Prostate gland (tissue), 2 donors: ENCODE measurements at regions not wholly inside any gene's neighbourhood (a gene's known extent, or its start where the extent isn't known, plus 50 kb on each side); places are given as distances from the start of the nearest gene placed in this dataset.

Experiments
- DNase-seq: peaks from one replicate; pipeline ENCODE4 v3.0.0-alpha.2; 2019; ENCODE audit warnings: low spot score
- H3K27ac ChIP-seq, 2 donors: fragments of 200-600 bp; sonication (generic); 2 replicates each; pipeline ENCODE4 v1.5.1; 2017 to 2019
- H3K27me3 ChIP-seq: fragments of 200-600 bp; sonication (generic); replicated peaks from 2 replicates; pipeline ENCODE4 v1.5.1; 2019; ENCODE audit not compliant: insufficient read depth
- H3K36me3 ChIP-seq, 2 donors: fragments of 200-600 bp; sonication (generic); 1 replicate in 1 of 2; 2 replicates in 1 of 2; pipeline versions ENCODE4 v1.5.1 to v1.8.1; 2017 to 2019
- H3K4me1 ChIP-seq: fragments of 200-600 bp; sonication (generic); replicated peaks from 2 replicates; pipeline ENCODE4 v1.5.1; 2019
- H3K4me3 ChIP-seq, 2 donors: fragments of 200-600 bp; sonication (generic); 2 replicates each; pipeline ENCODE4 v1.5.1; 2017 to 2019
- H3K9me3 ChIP-seq: fragments of 200-600 bp; sonication (generic); 2 replicates; pipeline ENCODE4 v1.5.1; 2017
- CTCF ChIP-seq, 4 experiments: fragments of 200-600 bp in 2 of 4; fragments of 450-650 bp in 2 of 4; sonication (generic) in 2 of 4; IDR thresholded peaks; 1 replicate in 3 of 4; 2 replicates in 1 of 4; pipeline ENCODE4 v1.5.1; 2016 to 2019; ENCODE audit warnings: antibody characterized with exemption in 4 of 4, mild to moderate bottlenecking in 2 of 4, moderate library complexity in 2 of 4
- POLR2A ChIP-seq: fragments of 450-650 bp; IDR thresholded peaks from one replicate; pipeline ENCODE4 v1.6.1; 2016; ENCODE audit warnings: antibody characterized with exemption, mild to moderate bottlenecking
- POLR2AphosphoS5 ChIP-seq: sonication (generic); formaldehyde crosslinking; IDR thresholded peaks from one replicate; pipeline ENCODE4 v1.6.1; 2017; ENCODE audit warnings: antibody characterized with exemption
- WGBS: methylation state at CpG from one replicate; pipeline ENCODE4 v1.1.5; 2018; 5-methylcytosine and 5-hydroxymethylcytosine counted together
- intact Hi-C: fragments of 100-400 bp; cut with DNase I; formaldehyde crosslinking; loops from one replicate; pipeline ENCODE4 v1.14.2; 2022

- no peaks in the 10 kb centered on the region for H3K27me3 ChIP-seq
- intact Hi-C loops, result no loop called here
- H3K27ac ChIP-seq, result no peak overlapping the region
- no peaks in the 10 kb centered on the region for H3K36me3 ChIP-seq
- no peak overlapping the region for H3K4me3 ChIP-seq
- DNase-seq, result no peak
- WGBS, result 86% methylated on average over 2 of the region's 2 CpGs
- TF ChIP-seq CTCF (IDR thresholded peaks at IDR 0.05) (no peak), POLR2AphosphoS5 (no peak), POLR2A (no peak)
- no peaks in the 10 kb centered on the region for H3K9me3 ChIP-seq
- H3K4me1 ChIP-seq, result no peaks in the 10 kb centered on the region
Measured at GRCh38 chr7:94115316-94115715, 111.2 kb upstream of the BET1 start.

- Histone ChIP-seq H3K4me1 (no peaks in the 10 kb centered on the region), H3K27ac (no peak overlapping the region), H3K36me3 (no peaks in the 10 kb centered on the region), H3K9me3 (no peaks in the 10 kb centered on the region), H3K27me3 (no peaks in the 10 kb centered on the region), H3K4me3 (no peak overlapping the region)
- WGBS, result 66% methylated on average over 1 of the region's 1 CpG
- DNase-seq, result no peak
- TF ChIP-seq CTCF (IDR thresholded peaks at IDR 0.05), result no peak
- TF ChIP-seq POLR2A, result no peak
- no peak for TF ChIP-seq POLR2AphosphoS5
- intact Hi-C loops, result no loop called here
Measured at GRCh38 chr7:94123136-94123535, 119.0 kb upstream of the BET1 start.

- Histone ChIP-seq H3K4me3 (no peak overlapping the region), H3K4me1 (no peaks in the 10 kb centered on the region), H3K36me3 (no peaks in the 10 kb centered on the region), H3K9me3 (no peaks in the 10 kb centered on the region), H3K27me3 (no peaks in the 10 kb centered on the region), H3K27ac (no peak overlapping the region)
- TF ChIP-seq POLR2A (no peak), POLR2AphosphoS5 (no peak), CTCF (IDR thresholded peaks at IDR 0.05) (no peak)
- DNase-seq, result no peak
- intact Hi-C loops, result no loop called here
Measured at GRCh38 chr7:94127026-94127425, 122.9 kb upstream of the BET1 start.

GRCh38 chr7:94128072-94128471 is 123.9 kb upstream of the BET1 start:
- Histone ChIP-seq H3K36me3 (no peaks in the 10 kb centered on the region), H3K27me3 (no peaks in the 10 kb centered on the region), H3K4me1 (no peaks in the 10 kb centered on the region), H3K4me3 (no peak overlapping the region), H3K9me3 (no peaks in the 10 kb centered on the region), H3K27ac (no peak overlapping the region)
- TF ChIP-seq CTCF (IDR thresholded peaks at IDR 0.05) (no peak), POLR2AphosphoS5 (no peak), POLR2A (no peak)
- no peak for DNase-seq
- intact Hi-C loops, result no loop called here
- 90% methylated on average over 2 of the region's 2 CpGs for WGBS

GRCh38 chr7:94129443-94130140 is 125.4 kb upstream of the BET1 start:
- Histone ChIP-seq H3K4me3 (no peak overlapping the region), H3K27me3 (no peaks in the 10 kb centered on the region), H3K36me3 (no peaks in the 10 kb centered on the region), H3K4me1 (no peaks in the 10 kb centered on the region), H3K9me3 (no peaks in the 10 kb centered on the region), H3K27ac (no peak overlapping the region)
- no peak for TF ChIP-seq CTCF (IDR thresholded peaks at IDR 0.05)
- TF ChIP-seq POLR2A, result no peak
- no peak for TF ChIP-seq POLR2AphosphoS5
- intact Hi-C loops, result no loop called here
- WGBS, result 19% methylated on average over 1 of the region's 1 CpG
- DNase-seq, result no peak
